Loucy (cell line): ENCODE measurements at regions not wholly inside any gene's neighbourhood (a gene's known extent, or its start where the extent isn't known, plus 50 kb on each side); places are given as distances from the start of the nearest gene placed in this dataset.

Source experiments
- CTCF ChIP-seq: fragments of 200-600 bp; sonication (generic); conservative IDR thresholded peaks from 2 replicates; pipeline ENCODE4 v1.5.1; 2014; ENCODE audit warnings: mild to moderate bottlenecking, antibody characterized with exemption, low read length
- EZH2phosphoT487 ChIP-seq: fragments of 200-600 bp; IDR thresholded peaks from 2 replicates; pipeline ENCODE4 v1.6.1; 2018; ENCODE audit warnings: antibody characterized with exemption, mild to moderate bottlenecking, moderate library complexity, borderline replicate concordance

DNA sequence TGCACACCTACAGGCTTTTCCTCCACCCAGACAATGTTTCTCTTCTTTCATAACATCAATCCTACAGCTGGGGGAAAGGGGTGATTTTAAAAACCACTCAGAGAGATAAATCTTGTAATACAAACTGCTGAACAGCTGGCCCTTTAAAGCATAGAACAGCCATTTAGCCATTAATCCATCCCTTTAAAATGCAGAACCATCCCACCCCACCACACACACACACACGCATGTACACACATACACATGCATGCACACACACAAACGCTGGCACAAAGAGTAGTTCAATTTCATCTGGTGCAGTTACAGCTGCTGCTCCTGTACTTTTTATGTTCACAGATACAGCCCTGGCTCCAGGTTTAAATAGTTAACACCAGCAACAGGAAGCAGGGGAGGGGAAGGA, 426.1 kb downstream of the MID1IP1 start:
- TF ChIP-seq CTCF (no peak), EZH2phosphoT487 (no peak)
